HepG2 (cell line): ENCODE measurements at regions not wholly inside any gene's neighbourhood (a gene's known extent, or its start where the extent isn't known, plus 50 kb on each side); places are given as distances from the start of the nearest gene placed in this dataset.

ENCODE experiments used
- ATAC-seq: fragments of 200-7000 bp; cut with Tn5 transposase; 3 replicates; pipeline ENCODE4 v1.9.1; 2020; ENCODE audit warnings: mild to moderate bottlenecking, moderate library complexity
- BruUV-seq: library from RNA; stranded (reverse); fragments of 400-500 nt; replicated peaks from 2 replicates; lab custom pipeline; 2021; lab: Mats Ljungman, UMichigan
- CTCF ChIA-PET: fragments of 300-600 bp; formaldehyde crosslinking; extraction: SDS; loops from one replicate; lab custom pipeline; 2021; ENCODE audit warnings: low total read pairs, inconsistent platforms, low intra/inter-chr PET ratio; lab: Yijun Ruan, JAX
- POLR2A ChIA-PET: fragments of 350-600 bp; sonication (Branson Sonifier 250); formaldehyde crosslinking; loops from one replicate; lab custom pipeline; 2020; ENCODE audit warnings: antibody characterized with exemption, inconsistent platforms; lab: Yijun Ruan, JAX
- DNase-seq: peaks from one replicate; pipeline ENCODE4 v3.0.0-alpha.2; 2015; ENCODE audit warnings: low spot score
- FAIRE-seq: peaks from 3 replicates; lab custom pipeline; 2011; peaks lifted over from hg19 to GRCh38; lab: Jason Lieb, UNC
- H2AFZ ChIP-seq: one replicate; pipeline ENCODE4 v1.6.1; 2011; ENCODE audit warnings: low read length, inconsistent platforms
- H3K27ac ChIP-seq: fragments of 300-600 bp; 3 replicates; pipeline ENCODE4 v1.8.0; 2011; ENCODE audit warnings: mixed run types, mild to moderate bottlenecking, mixed read lengths, low read length, inconsistent platforms; ENCODE audit not compliant: insufficient read depth; ENCODE audit errors: extremely low read length
- H3K27me3 ChIP-seq, 2 experiments: fragments of 200-600 bp in 1 of 2; 2 replicates in 1 of 2; 3 replicates in 1 of 2; pipeline versions ENCODE4 v1.6.0 to v1.8.0; 2011; ENCODE audit warnings: low read length in 2 of 2, mild to moderate bottlenecking in 2 of 2, moderate library complexity in 2 of 2, inconsistent platforms in 1 of 2; ENCODE audit not compliant: insufficient read depth in 2 of 2, control insufficient read depth in 1 of 2
- H3K36me3 ChIP-seq, 2 experiments: fragments of 200-600 bp in 1 of 2; replicated peaks in 1 of 2; 2 replicates in 1 of 2; 3 replicates in 1 of 2; pipeline versions ENCODE4 v1.5.1 to v1.8.0; 2011; ENCODE audit warnings: low read length in 2 of 2, inconsistent platforms in 1 of 2; ENCODE audit not compliant: insufficient read depth in 2 of 2, control insufficient read depth in 1 of 2
- H3K4me1 ChIP-seq: 2 replicates; pipeline ENCODE4 v1.5.1; 2012; ENCODE audit warnings: low read length, inconsistent platforms; ENCODE audit not compliant: insufficient read depth
- H3K4me2 ChIP-seq: 2 replicates; pipeline ENCODE4 v1.6.0; 2011; ENCODE audit warnings: low read depth, low read length, inconsistent platforms
- H3K4me3 ChIP-seq, 3 experiments: fragments of 200-600 bp in 1 of 3; sonication (generic), shearing (Covaris generic) in 1 of 3; replicated peaks in 1 of 3; 2 replicates each; pipeline ENCODE4 v1.5.1; 2011 to 2016; ENCODE audit warnings: low read length in 3 of 3, inconsistent platforms in 2 of 3, low read depth in 2 of 3, mild to moderate bottlenecking in 2 of 3, control low read depth in 1 of 3, mixed read lengths in 1 of 3; ENCODE audit not compliant: insufficient read depth in 1 of 3
- H3K79me2 ChIP-seq: one replicate; pipeline ENCODE4 v1.6.1; 2011; ENCODE audit warnings: low read length, inconsistent platforms; ENCODE audit not compliant: insufficient read depth
- H3K9ac ChIP-seq: 2 replicates; pipeline ENCODE4 v1.6.0; 2011; ENCODE audit warnings: mild to moderate bottlenecking, low read depth, low read length, inconsistent platforms; ENCODE audit not compliant: insufficient read depth
- H3K9me3 ChIP-seq: 2 replicates; pipeline ENCODE4 v1.5.1; 2012; ENCODE audit warnings: mild to moderate bottlenecking, low read length
- H4K20me1 ChIP-seq: 2 replicates; pipeline ENCODE4 v1.6.0; 2011; ENCODE audit warnings: inconsistent platforms, mild to moderate bottlenecking, low read length, moderate library complexity; ENCODE audit not compliant: insufficient read depth
- ATAD3A ChIP-seq: sonication (generic); formaldehyde crosslinking; IDR thresholded peaks from 2 replicates; pipeline ENCODE4 v1.4.0; 2020; ENCODE audit warnings: missing genetic modification reagents
- CENPBD1 ChIP-seq: sonication (generic); formaldehyde crosslinking; IDR thresholded peaks from 2 replicates; pipeline ENCODE4 v1.8.0; 2022; ENCODE audit warnings: missing genetic modification reagents, low read depth, mild to moderate bottlenecking, borderline replicate concordance
- FOXA3 ChIP-seq: IDR thresholded peaks from 2 replicates; pipeline ENCODE4 v1.6.1; 2016; ENCODE audit warnings: missing genetic modification reagents, missing compliant biosample characterization
- MTF1 ChIP-seq: sonication (generic); formaldehyde crosslinking; IDR thresholded peaks from 2 replicates; pipeline ENCODE4 v1.5.0; 2020; ENCODE audit warnings: missing genetic modification reagents
- NFATC3 ChIP-seq: sonication (generic); formaldehyde crosslinking; IDR thresholded peaks from 2 replicates; pipeline ENCODE4 v1.5.1; 2020; ENCODE audit warnings: mild to moderate bottlenecking, missing genetic modification reagents
- TCF7 ChIP-seq: sonication (generic); IDR thresholded peaks from 2 replicates; pipeline ENCODE4 v1.6.1; 2016; ENCODE audit warnings: antibody characterized with exemption, low read depth
- TRAFD1 ChIP-seq: sonication (generic); formaldehyde crosslinking; IDR thresholded peaks from 2 replicates; pipeline ENCODE4 v1.5.1; 2020; ENCODE audit warnings: missing genetic modification reagents, mild to moderate bottlenecking, borderline replicate concordance
- ZNF232 ChIP-seq: sonication (generic); formaldehyde crosslinking; IDR thresholded peaks from 2 replicates; pipeline ENCODE4 v1.4.0; 2020; ENCODE audit warnings: missing genetic modification reagents, borderline replicate concordance
- ZNF558 ChIP-seq: sonication (generic); formaldehyde crosslinking; IDR thresholded peaks from 2 replicates; pipeline ENCODE4 v1.9.0; 2022; ENCODE audit warnings: mild to moderate bottlenecking, missing genetic modification reagents, borderline replicate concordance
- ZSCAN21 ChIP-seq: sonication (generic); formaldehyde crosslinking; IDR thresholded peaks from 2 replicates; pipeline ENCODE4 v1.8.0; 2022; ENCODE audit warnings: mild to moderate bottlenecking, missing genetic modification reagents, moderate library complexity, borderline replicate concordance
- in situ Hi-C: cut with HindIII; loops from 2 replicates; pipeline ENCODE4 v1.10.0; 2017; ENCODE audit warnings: low pct_unique_long_range_greater_than_20kb; ENCODE audit not compliant: extremely low pct_ligation_motif_present
- intact Hi-C: fragments of 100-400 bp; cut with micrococcal nuclease; formaldehyde crosslinking; loops from one replicate; pipeline ENCODE4 v1.10.0; 2022; ENCODE audit not compliant: unreplicated experiment
- TF ChIP-seq, protein P1 (sequence below): conservative IDR thresholded peaks from 2 replicates; pipeline ENCODE4 v1.6.1; 2018; ENCODE audit warnings: missing genetic modification reagents
- TF ChIP-seq, protein P2 (sequence below): IDR thresholded peaks from 2 replicates; pipeline ENCODE4 v1.6.1; 2016; ENCODE audit warnings: control low read depth
- TF ChIP-seq, protein P3 (sequence below): sonication (generic); formaldehyde crosslinking; IDR thresholded peaks from 2 replicates; pipeline ENCODE4 v1.5.1; 2020; ENCODE audit warnings: missing genetic modification reagents, mild to moderate bottlenecking, borderline replicate concordance

DNA sequence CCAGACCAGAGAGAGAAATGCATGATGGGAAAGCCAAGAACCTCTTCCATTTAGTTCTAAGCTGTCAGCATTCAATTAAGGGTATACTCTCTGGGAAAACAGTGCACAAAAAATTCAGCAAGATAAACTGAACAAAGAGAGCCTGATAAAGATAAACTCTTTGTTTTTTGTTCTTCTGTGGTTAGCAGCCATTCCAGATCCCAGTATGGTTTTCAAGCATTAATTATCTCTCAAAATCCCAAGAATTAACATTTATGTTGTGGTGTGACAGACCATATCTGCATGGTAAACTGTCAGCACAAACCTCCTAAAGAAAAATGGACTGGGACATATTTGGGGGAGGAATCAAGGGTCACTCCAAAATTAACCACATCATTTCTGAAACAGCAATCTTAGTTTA is 124.0 kb upstream of the LRRN1 start:
- intact Hi-C loops (no loop called here), in situ Hi-C loops (no loop called here)
- DNase-seq (no peak), FAIRE-seq (no peak), ATAC-seq (no peak)
- Histone ChIP-seq H4K20me1 (no peaks in the 10 kb centered on the region), H3K4me1 (no peaks in the 10 kb centered on the region), H3K9ac (no peak overlapping the region), H3K9me3 (no peaks in the 10 kb centered on the region), H3K4me2 (no peak overlapping the region), H3K79me2 (no peaks in the 10 kb centered on the region)
- POLR2A ChIA-PET, result no interaction called here
- CTCF ChIA-PET, result no interaction called here
- BruUV-seq, result no TSS peak
- TF ChIP-seq ZNF232 (CRISPR knock-in tag) (no peak), ATAD3A (CRISPR knock-in tag) (no peak), MTF1 (CRISPR knock-in tag) (no peak), TCF7 (no peak), ZNF558 (no peak), FOXA3 (CRISPR knock-in tag) (no peak), TRAFD1 (CRISPR knock-in tag) (no peak), ZSCAN21 (CRISPR knock-in tag) (no peak), CENPBD1 (no peak), NFATC3 (CRISPR knock-in tag) (no peak)
- TF ChIP-seq, protein P1, sequence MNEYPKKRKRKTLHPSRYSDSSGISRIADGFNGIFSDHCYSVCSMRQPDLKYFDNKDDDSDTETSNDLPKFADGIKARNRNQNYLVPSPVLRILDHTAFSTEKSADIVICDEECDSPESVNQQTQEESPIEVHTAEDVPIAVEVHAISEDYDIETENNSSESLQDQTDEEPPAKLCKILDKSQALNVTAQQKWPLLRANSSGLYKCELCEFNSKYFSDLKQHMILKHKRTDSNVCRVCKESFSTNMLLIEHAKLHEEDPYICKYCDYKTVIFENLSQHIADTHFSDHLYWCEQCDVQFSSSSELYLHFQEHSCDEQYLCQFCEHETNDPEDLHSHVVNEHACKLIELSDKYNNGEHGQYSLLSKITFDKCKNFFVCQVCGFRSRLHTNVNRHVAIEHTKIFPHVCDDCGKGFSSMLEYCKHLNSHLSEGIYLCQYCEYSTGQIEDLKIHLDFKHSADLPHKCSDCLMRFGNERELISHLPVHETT (CRISPR knock-in tag), result no peak
- TF ChIP-seq, protein P2, sequence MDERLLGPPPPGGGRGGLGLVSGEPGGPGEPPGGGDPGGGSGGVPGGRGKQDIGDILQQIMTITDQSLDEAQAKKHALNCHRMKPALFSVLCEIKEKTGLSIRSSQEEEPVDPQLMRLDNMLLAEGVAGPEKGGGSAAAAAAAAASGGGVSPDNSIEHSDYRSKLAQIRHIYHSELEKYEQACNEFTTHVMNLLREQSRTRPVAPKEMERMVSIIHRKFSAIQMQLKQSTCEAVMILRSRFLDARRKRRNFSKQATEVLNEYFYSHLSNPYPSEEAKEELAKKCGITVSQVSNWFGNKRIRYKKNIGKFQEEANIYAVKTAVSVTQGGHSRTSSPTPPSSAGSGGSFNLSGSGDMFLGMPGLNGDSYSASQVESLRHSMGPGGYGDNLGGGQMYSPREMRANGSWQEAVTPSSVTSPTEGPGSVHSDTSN (CRISPR knock-in tag), result no peak
- TF ChIP-seq, protein P3, sequence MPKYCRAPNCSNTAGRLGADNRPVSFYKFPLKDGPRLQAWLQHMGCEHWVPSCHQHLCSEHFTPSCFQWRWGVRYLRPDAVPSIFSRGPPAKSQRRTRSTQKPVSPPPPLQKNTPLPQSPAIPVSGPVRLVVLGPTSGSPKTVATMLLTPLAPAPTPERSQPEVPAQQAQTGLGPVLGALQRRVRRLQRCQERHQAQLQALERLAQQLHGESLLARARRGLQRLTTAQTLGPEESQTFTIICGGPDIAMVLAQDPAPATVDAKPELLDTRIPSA (CRISPR knock-in tag), result no peak
- TF ChIP-seq, all 625 proteins: peak for 0
- H3K36me3 ChIP-seq, result no peaks in the 10 kb centered on the region
- H3K27me3 ChIP-seq, result no peaks in the 10 kb centered on the region
- no peak overlapping the region for H3K4me3 ChIP-seq
- no peak overlapping the region for H3K27ac ChIP-seq
- H2AFZ ChIP-seq, result no peak overlapping the region
